ENCODE measurements at regions not wholly inside any gene's neighbourhood (a gene's known extent, or its start where the extent isn't known, plus 50 kb on each side); places are given as distances from the start of the nearest gene placed in this dataset.

DNA sequence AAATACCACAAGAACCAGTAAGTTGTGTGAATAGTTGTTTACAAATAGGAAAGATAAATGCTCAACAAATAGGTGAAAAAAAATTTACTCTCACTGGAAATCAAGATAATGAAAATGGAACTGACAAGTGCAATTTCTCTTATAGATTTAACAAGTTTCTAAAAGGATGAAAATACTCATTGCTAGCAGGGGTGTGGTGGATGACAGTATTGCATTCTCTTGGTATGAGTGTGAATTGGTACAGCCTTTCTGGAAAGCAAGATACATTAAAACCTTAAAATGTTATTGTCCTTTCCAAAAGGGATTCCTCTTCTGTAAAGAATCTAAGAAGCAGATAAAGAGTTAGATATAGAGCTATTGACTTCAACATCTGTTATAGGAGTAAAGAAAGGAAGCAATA, 240.0 kb upstream of the RPS6KA3 start:
- no peak for DNase-seq (ENCODE audit: low read depth)
- H3K4me3 ChIP-seq (replicated peaks; ENCODE audit: low read depth, low read length): no peak overlapping the region
- TF ChIP-seq, protein P1, sequence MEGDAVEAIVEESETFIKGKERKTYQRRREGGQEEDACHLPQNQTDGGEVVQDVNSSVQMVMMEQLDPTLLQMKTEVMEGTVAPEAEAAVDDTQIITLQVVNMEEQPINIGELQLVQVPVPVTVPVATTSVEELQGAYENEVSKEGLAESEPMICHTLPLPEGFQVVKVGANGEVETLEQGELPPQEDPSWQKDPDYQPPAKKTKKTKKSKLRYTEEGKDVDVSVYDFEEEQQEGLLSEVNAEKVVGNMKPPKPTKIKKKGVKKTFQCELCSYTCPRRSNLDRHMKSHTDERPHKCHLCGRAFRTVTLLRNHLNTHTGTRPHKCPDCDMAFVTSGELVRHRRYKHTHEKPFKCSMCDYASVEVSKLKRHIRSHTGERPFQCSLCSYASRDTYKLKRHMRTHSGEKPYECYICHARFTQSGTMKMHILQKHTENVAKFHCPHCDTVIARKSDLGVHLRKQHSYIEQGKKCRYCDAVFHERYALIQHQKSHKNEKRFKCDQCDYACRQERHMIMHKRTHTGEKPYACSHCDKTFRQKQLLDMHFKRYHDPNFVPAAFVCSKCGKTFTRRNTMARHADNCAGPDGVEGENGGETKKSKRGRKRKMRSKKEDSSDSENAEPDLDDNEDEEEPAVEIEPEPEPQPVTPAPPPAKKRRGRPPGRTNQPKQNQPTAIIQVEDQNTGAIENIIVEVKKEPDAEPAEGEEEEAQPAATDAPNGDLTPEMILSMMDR (IDR thresholded peaks at IDR 0.05; ENCODE audit: low read length, missing control alignments): no peak

- no peak overlapping the region for H3K4me3 ChIP-seq (replicated peaks; ENCODE audit: low read depth, low read length)
- TF ChIP-seq, protein P1 (IDR thresholded peaks at IDR 0.05; ENCODE audit: low read length, missing control alignments): no peak
- no peak for DNase-seq (ENCODE audit: low read depth)
These were observed 234.2 kb upstream of the RPS6KA3 start for GRCh38 chrX:20500949-20501348.

DNA sequence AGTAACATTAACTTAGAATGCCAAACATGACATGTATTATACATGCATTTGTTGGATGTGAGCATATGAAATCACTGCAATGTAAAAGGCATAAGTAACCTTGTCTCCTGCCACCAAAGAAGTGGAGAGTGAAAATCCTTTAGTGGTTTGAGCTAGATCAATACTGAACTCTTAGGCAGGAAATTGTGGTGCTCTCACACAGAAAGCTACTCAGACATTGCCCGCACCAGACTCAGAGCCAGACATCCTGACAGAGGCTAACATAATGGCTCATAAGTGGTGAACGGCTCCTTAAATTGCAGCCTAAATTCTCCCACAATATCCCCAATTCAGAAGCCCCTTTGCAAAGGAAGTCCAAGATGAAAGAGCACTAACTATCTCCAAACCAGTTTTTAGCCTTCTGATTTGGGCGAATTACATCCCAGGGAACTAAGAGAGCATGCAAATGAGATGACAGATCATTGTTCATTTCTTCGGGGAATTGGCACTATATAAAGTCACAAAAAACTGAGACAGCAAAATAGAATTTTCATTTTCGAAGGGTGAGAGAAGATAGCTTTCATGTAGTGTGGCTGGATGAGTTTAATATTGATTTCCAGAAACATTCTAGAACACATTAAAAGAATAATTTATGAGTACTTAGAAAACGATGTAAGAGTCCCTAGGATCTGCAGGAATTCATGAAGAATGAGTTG, 233.6 kb upstream of the RPS6KA3 start:
- TF ChIP-seq, protein P1 (IDR thresholded peaks at IDR 0.05; ENCODE audit: low read length, missing control alignments): no peak
- H3K4me3 ChIP-seq (replicated peaks; ENCODE audit: low read depth, low read length): no peak overlapping the region
- DNase-seq (ENCODE audit: low read depth): no peak

DNA sequence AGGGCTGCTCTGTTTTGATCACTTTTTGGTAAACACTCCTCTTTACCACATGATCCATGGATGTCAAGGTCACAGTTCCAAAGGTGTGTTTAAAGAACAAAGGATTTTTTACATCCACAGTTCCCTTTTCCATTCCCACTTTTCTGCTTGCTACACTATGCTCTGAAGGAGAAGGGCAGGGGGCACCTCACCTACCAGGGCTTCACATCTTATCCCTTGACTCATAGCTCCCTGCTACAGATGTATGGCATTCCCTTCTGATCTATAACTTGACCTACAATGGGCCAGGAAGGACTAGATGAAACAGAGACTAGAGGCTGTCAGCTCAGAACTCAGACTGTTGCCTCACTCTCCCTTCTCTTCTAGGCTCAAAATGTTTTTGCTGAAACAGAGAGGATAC, 233.1 kb upstream of the RPS6KA3 start:
- TF ChIP-seq, protein P1 (IDR thresholded peaks at IDR 0.05; ENCODE audit: low read length, missing control alignments): no peak
- DNase-seq (ENCODE audit: low read depth): no peak
- H3K4me3 ChIP-seq (replicated peaks; ENCODE audit: low read depth, low read length): no peak overlapping the region

DNA sequence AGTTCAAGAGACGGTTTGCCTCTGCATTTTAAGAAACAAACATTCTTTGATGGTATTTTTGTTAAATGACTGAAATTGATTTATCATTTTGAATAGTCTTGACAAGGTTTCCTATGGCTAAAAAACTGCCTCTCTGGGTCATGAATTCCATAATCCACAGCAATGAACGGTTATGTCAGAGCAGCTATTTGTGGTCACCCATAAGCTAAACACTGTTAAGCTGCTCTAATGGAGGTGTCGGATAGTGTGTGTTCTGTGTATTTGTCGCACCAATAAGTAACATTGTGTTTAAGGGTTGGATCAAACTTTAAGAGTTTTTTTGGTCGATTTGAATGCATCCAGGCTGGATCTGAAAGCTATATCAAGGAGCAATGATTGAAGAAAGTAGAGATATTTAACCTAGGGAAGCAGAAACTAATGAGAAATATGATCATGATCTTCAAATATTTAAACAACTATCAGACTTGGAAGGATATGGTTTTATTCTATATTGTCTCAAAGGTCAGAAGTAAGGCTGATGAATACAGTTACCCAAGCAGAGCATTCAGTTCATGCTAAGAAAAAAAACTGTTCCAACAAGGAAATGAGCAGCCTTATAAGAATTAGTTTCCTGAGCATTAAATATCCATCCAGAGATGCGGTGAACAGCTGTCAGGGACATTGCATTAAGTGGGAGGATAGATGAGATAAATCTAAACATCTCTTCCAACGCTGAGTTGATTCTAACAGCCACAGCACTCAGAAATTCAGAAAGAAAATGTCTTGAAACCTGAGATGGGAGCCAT, 232.3 kb upstream of the RPS6KA3 start:
- TF ChIP-seq, protein P1 (IDR thresholded peaks at IDR 0.05; ENCODE audit: low read length, missing control alignments): no peak
- no peak overlapping the region for H3K4me3 ChIP-seq (replicated peaks; ENCODE audit: low read depth, low read length)
- DNase-seq (ENCODE audit: low read depth): peak; percentile 12

GRCh38 chrX:20495575-20495974, 228.9 kb upstream of the RPS6KA3 start:
- H3K4me3 ChIP-seq (replicated peaks; ENCODE audit: low read depth, low read length): no peak overlapping the region
- TF ChIP-seq, protein P1 (IDR thresholded peaks at IDR 0.05; ENCODE audit: low read length, missing control alignments): no peak
- DNase-seq (ENCODE audit: low read depth): no peak
